Left lung (tissue), 4 donors: ENCODE measurements at regions not wholly inside any gene's neighbourhood (a gene's known extent, or its start where the extent isn't known, plus 50 kb on each side); places are given as distances from the start of the nearest gene placed in this dataset.

ENCODE experiments used
- ATAC-seq: fragments of 200-7000 bp; cut with Tn5 transposase; one replicate; pipeline ENCODE4 v1.9.1; 2020; ENCODE audit warnings: moderate library complexity
- DNase-seq, 4 donors: peaks; one replicate each; pipeline ENCODE4 v3.0.0-alpha.2; 2013 to 2020
- H3K27ac ChIP-seq, 2 donors: fragments of 200-600 bp; sonication (generic) in 1 of 2; one replicate each; pipeline versions ENCODE4 v1.5.0 to v1.8.0; 2020 to 2021
- H3K27me3 ChIP-seq, 2 donors: fragments of 200-600 bp; sonication (generic) in 1 of 2; one replicate each; pipeline versions ENCODE4 v1.5.0 to v1.8.0; 2020 to 2021
- H3K36me3 ChIP-seq, 2 donors: fragments of 200-600 bp; sonication (generic) in 1 of 2; one replicate each; pipeline versions ENCODE4 v1.5.0 to v1.8.0; 2020 to 2021
- H3K4me1 ChIP-seq, 2 donors: fragments of 200-600 bp; one replicate each; pipeline ENCODE4 v1.8.0; 2021
- H3K4me3 ChIP-seq, 2 donors: fragments of 200-600 bp; sonication (generic) in 1 of 2; one replicate each; pipeline versions ENCODE4 v1.5.0 to v1.8.0; 2020 to 2021; ENCODE audit warnings: mild to moderate bottlenecking in 1 of 2
- H3K9me3 ChIP-seq, 2 donors: fragments of 200-600 bp; sonication (generic) in 1 of 2; one replicate each; pipeline versions ENCODE4 v1.5.0 to v1.8.0; 2020 to 2021
- intact Hi-C, 2 donors: fragments of 100-400 bp; cut with DNase I; formaldehyde crosslinking; loops; one replicate each; pipeline versions ENCODE4 v1.11.2 to v1.14.2; 2022
- TF ChIP-seq, protein P1 (sequence below), 2 donors: fragments of 200-600 bp; sonication (generic) in 1 of 2; IDR thresholded peaks; one replicate each; pipeline versions ENCODE4 v1.5.0 to v1.8.0; 2021; ENCODE audit warnings: antibody characterized with exemption in 2 of 2
- donor health status: DM: no; HTN: yes; CAD: no.
- donor health status: DM: no; HTN: no; CAD: no.

- no peaks in the 10 kb centered on the region for H3K27me3 ChIP-seq
- no peaks in the 10 kb centered on the region for H3K9me3 ChIP-seq
- DNase-seq (peak in 2 of 4 donors; percentile 17 to 68), ATAC-seq (peak; percentile 81)
- H3K4me3 ChIP-seq: no peak overlapping the region
- H3K27ac ChIP-seq: peak overlapping the region; percentile 28 to 74
- TF ChIP-seq, protein P1, sequence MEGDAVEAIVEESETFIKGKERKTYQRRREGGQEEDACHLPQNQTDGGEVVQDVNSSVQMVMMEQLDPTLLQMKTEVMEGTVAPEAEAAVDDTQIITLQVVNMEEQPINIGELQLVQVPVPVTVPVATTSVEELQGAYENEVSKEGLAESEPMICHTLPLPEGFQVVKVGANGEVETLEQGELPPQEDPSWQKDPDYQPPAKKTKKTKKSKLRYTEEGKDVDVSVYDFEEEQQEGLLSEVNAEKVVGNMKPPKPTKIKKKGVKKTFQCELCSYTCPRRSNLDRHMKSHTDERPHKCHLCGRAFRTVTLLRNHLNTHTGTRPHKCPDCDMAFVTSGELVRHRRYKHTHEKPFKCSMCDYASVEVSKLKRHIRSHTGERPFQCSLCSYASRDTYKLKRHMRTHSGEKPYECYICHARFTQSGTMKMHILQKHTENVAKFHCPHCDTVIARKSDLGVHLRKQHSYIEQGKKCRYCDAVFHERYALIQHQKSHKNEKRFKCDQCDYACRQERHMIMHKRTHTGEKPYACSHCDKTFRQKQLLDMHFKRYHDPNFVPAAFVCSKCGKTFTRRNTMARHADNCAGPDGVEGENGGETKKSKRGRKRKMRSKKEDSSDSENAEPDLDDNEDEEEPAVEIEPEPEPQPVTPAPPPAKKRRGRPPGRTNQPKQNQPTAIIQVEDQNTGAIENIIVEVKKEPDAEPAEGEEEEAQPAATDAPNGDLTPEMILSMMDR (IDR thresholded peaks at IDR 0.05): no peak
- intact Hi-C loops: no loop called here
- H3K4me1 ChIP-seq: no peaks in the 10 kb centered on the region
- H3K36me3 ChIP-seq: no peaks in the 10 kb centered on the region
These were observed 65.6 kb upstream of the KIF13A start for GRCh38 chr6:18053078-18053477.

GRCh38 chr6:18049646-18050045 lies 62.2 kb upstream of the KIF13A start:
- ATAC-seq (no peak), DNase-seq (no peak)
- no peak overlapping the region for H3K4me3 ChIP-seq
- TF ChIP-seq, protein P1 (IDR thresholded peaks at IDR 0.05): no peak
- H3K4me1 ChIP-seq: no peaks in the 10 kb centered on the region
- no peaks in the 10 kb centered on the region for H3K27me3 ChIP-seq
- H3K27ac ChIP-seq: no peak overlapping the region
- intact Hi-C loops: no loop called here
- no peaks in the 10 kb centered on the region for H3K9me3 ChIP-seq
- no peaks in the 10 kb centered on the region for H3K36me3 ChIP-seq

DNA sequence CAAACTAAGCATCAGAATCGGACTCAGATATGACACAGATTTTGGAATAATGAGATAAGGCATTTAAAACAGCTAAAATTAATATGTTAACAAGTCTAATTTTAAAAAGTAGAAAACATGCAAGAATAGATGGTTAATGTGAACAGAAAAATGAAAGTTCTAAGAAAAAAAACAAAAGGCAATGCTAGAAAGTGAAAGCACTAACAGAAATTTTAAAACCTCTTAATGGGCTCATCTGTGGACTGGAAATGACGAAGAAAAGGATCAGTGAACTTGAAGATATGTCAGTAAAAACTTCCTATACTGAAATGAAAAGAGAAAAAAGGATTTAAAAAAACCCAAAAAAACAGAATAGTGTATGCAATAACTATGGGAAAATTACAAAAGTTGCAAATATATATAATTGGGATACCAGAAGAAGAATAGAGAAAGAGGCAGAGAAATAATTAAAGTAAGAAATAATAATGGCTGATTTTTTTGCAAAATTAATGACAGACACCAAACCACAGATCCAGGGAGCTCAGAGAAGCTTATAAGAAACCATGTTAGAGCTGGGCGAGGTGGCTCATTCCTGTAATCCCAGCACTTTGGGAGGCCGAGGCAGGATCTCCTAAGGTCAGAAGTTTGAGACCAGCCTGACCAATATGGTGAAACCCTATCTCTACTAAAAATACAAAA lies 61.7 kb upstream of the KIF13A start:
- Histone ChIP-seq H3K4me3 (no peak overlapping the region), H3K36me3 (no peaks in the 10 kb centered on the region), H3K27ac (no peak overlapping the region), H3K27me3 (no peaks in the 10 kb centered on the region), H3K4me1 (no peaks in the 10 kb centered on the region), H3K9me3 (no peaks in the 10 kb centered on the region)
- ATAC-seq (no peak), DNase-seq (no peak)
- TF ChIP-seq, protein P1 (IDR thresholded peaks at IDR 0.05): no peak
- intact Hi-C loops: no loop called here

DNA sequence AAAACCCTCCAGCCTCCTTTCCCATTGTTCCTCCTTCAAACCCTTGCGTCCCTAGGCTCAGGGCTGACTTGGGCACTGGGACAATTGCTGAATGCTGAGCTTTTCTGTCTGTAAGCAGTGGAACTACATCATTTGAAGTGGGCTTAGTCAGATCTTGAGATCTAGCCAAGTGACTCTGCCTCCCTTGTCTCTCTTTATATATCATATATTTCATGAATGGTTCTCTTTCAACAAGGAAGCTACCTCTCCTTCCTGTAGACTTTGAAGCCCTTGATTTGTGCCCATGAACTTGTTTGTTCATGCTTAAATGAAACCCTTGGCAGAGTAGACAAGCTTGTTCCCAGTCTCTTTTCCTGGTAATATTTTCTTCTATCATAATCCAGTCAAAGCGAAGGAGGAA lies 60.0 kb upstream of the KIF13A start:
- TF ChIP-seq, protein P1 (IDR thresholded peaks at IDR 0.05): no peak
- H3K4me3 ChIP-seq: no peak overlapping the region
- H3K27ac ChIP-seq: no peak overlapping the region
- DNase-seq: no peak
- peaks cover 8% of the 10 kb centered on the region in 2 donors for H3K4me1 ChIP-seq
- ATAC-seq: peak; percentile 51
- H3K36me3 ChIP-seq: no peaks in the 10 kb centered on the region
- no peaks in the 10 kb centered on the region for H3K9me3 ChIP-seq
- intact Hi-C loops: no loop called here
- no peaks in the 10 kb centered on the region for H3K27me3 ChIP-seq

- no peak overlapping the region for H3K27ac ChIP-seq
- H3K4me3 ChIP-seq: no peak overlapping the region
- no peaks in the 10 kb centered on the region for H3K36me3 ChIP-seq
- no peak for DNase-seq
- ATAC-seq: no peak
- intact Hi-C loops: no loop called here
- TF ChIP-seq, protein P1 (IDR thresholded peaks at IDR 0.05): no peak
- H3K9me3 ChIP-seq: no peaks in the 10 kb centered on the region
- H3K4me1 ChIP-seq: peaks cover 8% of the 10 kb centered on the region in 2 donors
- no peaks in the 10 kb centered on the region for H3K27me3 ChIP-seq
These were observed 58.1 kb upstream of the KIF13A start for GRCh38 chr6:18045507-18045906.
